RWPE1 (cell line): ENCODE measurements at regions not wholly inside any gene's neighbourhood (a gene's known extent, or its start where the extent isn't known, plus 50 kb on each side); places are given as distances from the start of the nearest gene placed in this dataset.

Experiments used
- CTCF ChIA-PET: fragments of 350-600 bp; sonication (Branson Sonifier 250); formaldehyde crosslinking; extraction: SDS; loops from one replicate; lab custom pipeline; 2021; lab: Yijun Ruan, JAX
- POLR2A ChIA-PET: fragments of 400-600 bp; formaldehyde crosslinking; extraction: SDS; loops from one replicate; lab custom pipeline; 2020; ENCODE audit warnings: antibody characterized with exemption; ENCODE audit not compliant: low non-redundant PET; lab: Yijun Ruan, JAX
- DNase-seq: peaks from one replicate; pipeline ENCODE4 v3.0.0; 2012; ENCODE audit warnings: low spot score
- H3K27ac ChIP-seq: fragments of 450-650 bp; 2 replicates; pipeline ENCODE4 v1.5.1; 2017
- TF ChIP-seq, protein P1 (sequence below): fragments of 450-650 bp; conservative IDR thresholded peaks from 2 replicates; pipeline ENCODE4 v1.5.1; 2017; ENCODE audit warnings: low read depth, mild to moderate bottlenecking

DNA sequence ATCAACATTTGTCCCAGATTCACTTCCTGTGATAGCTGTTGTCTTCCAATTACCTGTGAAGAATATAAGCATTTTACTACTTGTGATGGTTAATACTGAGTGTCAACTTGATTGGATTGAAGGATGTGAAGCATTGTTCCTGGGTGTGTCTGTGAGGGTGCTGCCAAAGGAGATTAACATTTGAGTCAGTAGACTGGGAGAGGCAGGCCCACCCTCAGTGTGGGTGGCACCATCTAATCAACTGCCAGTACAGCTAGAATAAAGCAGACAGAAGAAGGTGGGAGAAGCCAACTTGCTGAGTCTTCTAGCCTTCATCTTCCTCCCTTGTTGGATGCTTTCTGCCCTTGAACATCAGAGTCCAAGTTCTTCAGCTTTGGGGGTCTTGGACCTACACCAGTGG, 660.4 kb upstream of the GOT2 start:
- TF ChIP-seq, protein P1, sequence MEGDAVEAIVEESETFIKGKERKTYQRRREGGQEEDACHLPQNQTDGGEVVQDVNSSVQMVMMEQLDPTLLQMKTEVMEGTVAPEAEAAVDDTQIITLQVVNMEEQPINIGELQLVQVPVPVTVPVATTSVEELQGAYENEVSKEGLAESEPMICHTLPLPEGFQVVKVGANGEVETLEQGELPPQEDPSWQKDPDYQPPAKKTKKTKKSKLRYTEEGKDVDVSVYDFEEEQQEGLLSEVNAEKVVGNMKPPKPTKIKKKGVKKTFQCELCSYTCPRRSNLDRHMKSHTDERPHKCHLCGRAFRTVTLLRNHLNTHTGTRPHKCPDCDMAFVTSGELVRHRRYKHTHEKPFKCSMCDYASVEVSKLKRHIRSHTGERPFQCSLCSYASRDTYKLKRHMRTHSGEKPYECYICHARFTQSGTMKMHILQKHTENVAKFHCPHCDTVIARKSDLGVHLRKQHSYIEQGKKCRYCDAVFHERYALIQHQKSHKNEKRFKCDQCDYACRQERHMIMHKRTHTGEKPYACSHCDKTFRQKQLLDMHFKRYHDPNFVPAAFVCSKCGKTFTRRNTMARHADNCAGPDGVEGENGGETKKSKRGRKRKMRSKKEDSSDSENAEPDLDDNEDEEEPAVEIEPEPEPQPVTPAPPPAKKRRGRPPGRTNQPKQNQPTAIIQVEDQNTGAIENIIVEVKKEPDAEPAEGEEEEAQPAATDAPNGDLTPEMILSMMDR: no peak
- ChIA-PET POLR2A (no interaction called here), CTCF (no interaction called here)

DNA sequence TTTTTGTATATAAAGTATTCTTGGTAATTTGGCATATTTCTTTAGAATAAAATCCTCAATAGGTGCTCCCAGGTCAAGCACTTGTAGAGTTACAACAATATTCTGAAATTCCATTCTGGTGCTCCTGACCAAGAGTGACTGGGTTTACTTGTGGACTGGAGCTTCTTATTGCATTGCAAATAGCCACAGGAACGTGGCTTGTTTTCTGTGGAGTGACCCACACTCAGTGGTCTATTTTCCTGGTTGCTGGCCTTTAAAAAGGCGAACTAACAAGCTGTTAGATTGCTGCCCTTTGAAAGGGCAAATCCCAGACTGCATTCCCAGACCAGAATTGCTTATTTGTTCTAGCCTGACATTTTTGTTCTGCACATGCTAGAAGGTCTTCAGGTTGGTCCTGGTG, 658.8 kb upstream of the GOT2 start:
- H3K27ac ChIP-seq: no peak overlapping the region
- no peak for DNase-seq
- ChIA-PET CTCF (no interaction called here), POLR2A (no interaction called here)
- TF ChIP-seq, protein P1: no peak

More for the DNA sequence above, 660.4 kb upstream of the GOT2 start:
- H3K27ac ChIP-seq: no peak overlapping the region
- no peak for DNase-seq

DNA sequence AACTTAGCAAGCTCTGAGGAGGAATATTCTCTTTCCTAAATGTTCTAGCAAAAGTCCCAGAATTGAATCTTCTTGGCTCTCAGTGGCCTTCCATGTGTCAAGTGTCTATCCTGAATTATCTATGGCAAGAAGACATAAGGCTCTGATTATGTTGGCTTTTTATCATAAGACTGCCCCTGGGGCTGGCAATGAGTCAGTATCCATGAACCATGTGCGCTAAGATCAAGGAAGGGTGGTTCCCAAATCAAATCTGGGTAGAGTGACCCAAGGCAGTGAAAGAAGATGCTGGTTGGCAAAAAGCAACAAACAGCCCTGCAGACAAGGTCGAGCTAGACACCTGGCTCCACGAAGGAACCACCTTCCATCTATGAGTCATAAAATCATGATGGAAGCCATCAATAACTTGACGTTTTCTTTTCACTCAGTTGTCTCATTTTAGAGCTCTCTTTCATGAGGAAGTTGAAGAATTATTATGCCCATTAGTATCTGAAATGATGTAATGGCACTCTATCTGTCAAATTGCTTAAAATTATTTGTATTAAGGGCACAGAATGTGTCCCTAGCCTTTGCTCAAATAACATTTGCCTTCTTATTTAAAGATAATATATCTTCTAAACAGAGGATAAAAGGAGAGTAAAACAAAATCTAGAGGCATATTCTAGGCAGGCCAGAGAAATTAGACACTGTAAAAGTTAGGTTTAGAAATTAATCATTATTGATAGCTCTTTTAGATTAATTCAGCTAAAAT, 657.7 kb upstream of the GOT2 start:
- TF ChIP-seq, protein P1: no peak
- ChIA-PET POLR2A (no interaction called here), CTCF (interaction anchor here (0.6 kb wide), 1 partner anchor 73 kb away, joined by 3 read pairs; no protein-coding TSS in a partner anchor)
- DNase-seq: no peak
- H3K27ac ChIP-seq: no peak overlapping the region

DNA sequence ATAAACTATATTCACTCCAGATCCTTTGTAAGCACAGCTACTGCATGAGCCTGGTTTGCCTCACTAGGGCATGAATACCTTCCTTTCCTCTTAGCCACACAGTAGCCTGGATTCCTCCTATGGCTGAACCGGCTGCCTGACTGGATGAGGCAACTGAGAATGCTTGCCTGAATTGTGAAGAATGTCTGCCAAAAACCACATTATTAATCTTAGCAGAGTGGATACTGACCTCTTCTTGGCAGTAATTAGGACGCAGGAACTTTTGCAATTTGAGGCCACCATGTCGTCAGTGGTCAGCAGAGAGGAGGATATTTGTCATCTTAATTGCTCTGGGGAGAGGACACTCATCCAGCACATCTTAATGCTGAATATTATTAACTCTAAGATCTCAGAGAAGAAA, 651.8 kb upstream of the GOT2 start:
- DNase-seq: no peak
- POLR2A ChIA-PET: no interaction called here
- TF ChIP-seq, protein P1: no peak
- no peak overlapping the region for H3K27ac ChIP-seq
- CTCF ChIA-PET: no interaction called here

DNA sequence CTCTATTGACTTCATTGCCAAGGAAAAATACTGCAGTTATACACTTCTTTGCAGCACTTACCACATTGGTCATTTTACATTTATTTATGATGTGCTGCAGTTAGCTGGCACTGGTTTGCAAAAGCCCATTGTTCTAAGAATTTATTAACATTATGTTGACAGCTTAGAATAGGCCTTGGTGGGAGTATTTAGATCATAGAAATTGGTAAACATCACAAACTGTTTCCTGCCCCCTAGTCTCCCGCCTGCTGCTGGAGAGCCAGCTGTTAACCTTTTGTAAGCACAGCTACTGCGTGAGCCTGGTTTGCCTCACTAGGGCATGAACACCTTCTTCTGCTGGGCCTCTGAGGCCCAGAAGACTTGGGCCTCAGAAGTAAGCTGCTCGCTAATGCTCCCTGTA, 651.4 kb upstream of the GOT2 start:
- no peak for DNase-seq
- CTCF ChIA-PET: no interaction called here
- no peak overlapping the region for H3K27ac ChIP-seq
- TF ChIP-seq, protein P1: no peak
- POLR2A ChIA-PET: no interaction called here

DNA sequence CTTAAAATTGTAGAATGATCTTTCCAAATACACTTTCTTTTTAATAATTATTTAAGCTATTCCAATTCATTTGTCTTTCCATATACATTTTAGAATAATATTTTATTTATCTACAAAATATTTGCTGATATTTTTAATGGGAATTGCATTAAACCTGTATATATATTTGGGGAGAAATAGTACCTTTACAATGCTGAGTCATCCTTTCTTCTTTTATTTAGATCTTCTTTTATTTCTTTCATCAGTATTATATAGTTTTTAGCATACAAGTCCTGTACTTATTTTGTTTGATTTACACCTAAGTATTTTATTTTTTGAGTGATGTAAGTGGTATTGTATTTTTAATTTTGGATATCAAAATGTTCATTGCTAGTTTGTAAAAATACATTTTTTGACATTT, 639.5 kb upstream of the GOT2 start:
- DNase-seq: no peak
- CTCF ChIA-PET: no interaction called here
- TF ChIP-seq, protein P1: no peak
- no peak overlapping the region for H3K27ac ChIP-seq
- POLR2A ChIA-PET: no interaction called here
